IMR-90 (cell line): ENCODE measurements at regions not wholly inside any gene's neighbourhood (a gene's known extent, or its start where the extent isn't known, plus 50 kb on each side); places are given as distances from the start of the nearest gene placed in this dataset.

Experiments used
- ATAC-seq: fragments of 200-7000 bp; cut with Tn5 transposase; 2 replicates; pipeline ENCODE4 v1.9.1; 2020; ENCODE audit warnings: low read depth, mild to moderate bottlenecking, moderate library complexity
- BruUV-seq: library from RNA; stranded (reverse); fragments of 400-500 nt; replicated peaks from 2 replicates; lab custom pipeline; 2021; lab: Mats Ljungman, UMichigan
- CTCF ChIA-PET: fragments of 300-600 bp; formaldehyde crosslinking; extraction: SDS; loops from one replicate; lab custom pipeline; 2021; ENCODE audit warnings: antibody characterized with exemption; lab: Yijun Ruan, JAX
- POLR2A ChIA-PET: fragments of 300-600 bp; sonication (Branson Sonifier 250); formaldehyde crosslinking; loops from one replicate; lab custom pipeline; 2022; ENCODE audit warnings: antibody characterized with exemption; ENCODE audit not compliant: unreplicated experiment; lab: Charles Lee
- DNase-seq: peaks from one replicate; pipeline ENCODE4 v3.0.0; 2013
- H2AFZ ChIP-seq: replicated peaks from 2 replicates; pipeline ENCODE3; 2013; ENCODE audit warnings: low read length, mild to moderate bottlenecking; ENCODE audit not compliant: poor library complexity
- H2AK5ac ChIP-seq: 2 replicates; pipeline ENCODE4 v1.6.1; 2013; ENCODE audit warnings: low read depth, low read length, inconsistent platforms
- H2AK9ac ChIP-seq: replicated peaks from 2 replicates; pipeline ENCODE3; 2013; ENCODE audit warnings: mild to moderate bottlenecking, low read depth, low read length, moderate library complexity; ENCODE audit not compliant: poor library complexity
- H2BK120ac ChIP-seq: 2 replicates; pipeline ENCODE4 v1.6.1; 2013; ENCODE audit warnings: low read depth, low read length, inconsistent platforms
- H2BK15ac ChIP-seq: 3 replicates; pipeline ENCODE4 v1.6.1; 2013; ENCODE audit warnings: low read depth, low read length, inconsistent platforms
- H2BK20ac ChIP-seq: 2 replicates; pipeline ENCODE4 v1.6.1; 2013; ENCODE audit warnings: low read depth, mild to moderate bottlenecking, inconsistent platforms, low read length, moderate library complexity
- H2BK5ac ChIP-seq: 2 replicates; pipeline ENCODE4 v1.6.1; 2013; ENCODE audit warnings: mild to moderate bottlenecking, low read depth, low read length, inconsistent platforms; ENCODE audit not compliant: poor library complexity, severe bottlenecking
- H3K14ac ChIP-seq: replicated peaks from 2 replicates; pipeline ENCODE4 v1.6.1; 2013; ENCODE audit warnings: low read depth, low read length, inconsistent platforms
- H3K18ac ChIP-seq: 2 replicates; pipeline ENCODE4 v1.6.1; 2013; ENCODE audit warnings: low read depth, low read length, control low read depth
- H3K23ac ChIP-seq: 2 replicates; pipeline ENCODE4 v1.6.1; 2013; ENCODE audit warnings: low read depth, low read length, inconsistent platforms
- H3K27ac ChIP-seq: 2 replicates; pipeline ENCODE4 v1.5.1; 2013; ENCODE audit warnings: mild to moderate bottlenecking, control low read depth, low read length; ENCODE audit not compliant: insufficient read depth
- H3K27me3 ChIP-seq: 2 replicates; pipeline ENCODE4 v1.6.1; 2013; ENCODE audit warnings: low read length; ENCODE audit not compliant: control insufficient read depth, insufficient read depth
- H3K36me3 ChIP-seq: 2 replicates; pipeline ENCODE4 v1.6.1; 2013; ENCODE audit warnings: low read length, mixed read lengths; ENCODE audit not compliant: control insufficient read depth, insufficient read depth
- H3K4ac ChIP-seq: 2 replicates; pipeline ENCODE4 v1.6.1; 2013; ENCODE audit warnings: low read depth, low read length, inconsistent platforms
- H3K4me1 ChIP-seq: 2 replicates; pipeline ENCODE4 v1.6.1; 2013; ENCODE audit warnings: low read length, mixed read lengths; ENCODE audit not compliant: control insufficient read depth, insufficient read depth
- H3K4me2 ChIP-seq: 2 replicates; pipeline ENCODE4 v1.6.1; 2013; ENCODE audit warnings: low read depth, mild to moderate bottlenecking, control low read depth, low read length, moderate library complexity
- H3K4me3 ChIP-seq: 2 replicates; pipeline ENCODE4 v1.5.1; 2013; ENCODE audit warnings: low read depth, mild to moderate bottlenecking, control low read depth, low read length, moderate library complexity; ENCODE audit not compliant: insufficient read depth
- H3K56ac ChIP-seq: 2 replicates; pipeline ENCODE4 v1.6.1; 2013; ENCODE audit warnings: low read length, inconsistent platforms; ENCODE audit not compliant: insufficient read depth; ENCODE audit errors: extremely low read depth
- H3K79me1 ChIP-seq, 2 experiments: 2 replicates each; pipeline ENCODE4 v1.6.1; 2013; ENCODE audit warnings: low read length in 2 of 2, inconsistent platforms in 1 of 2, low read depth in 1 of 2
- H3K9ac ChIP-seq: 2 replicates; pipeline ENCODE4 v1.6.1; 2013; ENCODE audit warnings: low read depth, low read length, control low read depth
- H3K9me1 ChIP-seq: 2 replicates; pipeline ENCODE4 v1.6.1; 2013; ENCODE audit warnings: low read length, inconsistent platforms; ENCODE audit not compliant: insufficient read depth
- H3K9me3 ChIP-seq: 2 replicates; pipeline ENCODE4 v1.6.1; 2013; ENCODE audit warnings: low read length; ENCODE audit not compliant: control insufficient read depth, insufficient read depth
- H4K20me1 ChIP-seq: 2 replicates; pipeline ENCODE4 v1.6.1; 2013; ENCODE audit warnings: low read length, inconsistent platforms; ENCODE audit not compliant: insufficient read depth
- H4K5ac ChIP-seq: 2 replicates; pipeline ENCODE4 v1.6.1; 2013; ENCODE audit warnings: mild to moderate bottlenecking, low read depth, low read length, control low read depth
- H4K8ac ChIP-seq, 2 experiments: 2 replicates each; pipeline ENCODE4 v1.6.1; 2013; ENCODE audit warnings: low read depth in 2 of 2, low read length in 2 of 2, control low read depth in 1 of 2, inconsistent platforms in 1 of 2
- H4K91ac ChIP-seq: 2 replicates; pipeline ENCODE4 v1.6.1; 2013; ENCODE audit warnings: low read depth, low read length, inconsistent platforms; ENCODE audit not compliant: insufficient read depth
- BHLHE40 ChIP-seq: fragments of 150-350 bp; IDR thresholded peaks from 2 replicates; pipeline ENCODE4 v1.6.1; 2016; ENCODE audit warnings: mild to moderate bottlenecking, low read depth, low read length
- CEBPB ChIP-seq: IDR thresholded peaks from 2 replicates; pipeline ENCODE4 v1.6.1; 2012; ENCODE audit warnings: low read depth, low read length, improper control_type of control experiment
- CHD1 ChIP-seq: IDR thresholded peaks from 2 replicates; pipeline ENCODE4 v1.6.1; 2012; ENCODE audit warnings: low read depth, low read length, improper control_type of control experiment
- CTCF ChIP-seq: conservative IDR thresholded peaks from 2 replicates; pipeline ENCODE4 v1.5.1; 2012; ENCODE audit warnings: mild to moderate bottlenecking, low read depth, low read length, improper control_type of control experiment
- ELK1 ChIP-seq: fragments of 150-350 bp; IDR thresholded peaks from 2 replicates; pipeline ENCODE4 v1.6.1; 2016; ENCODE audit warnings: low read depth, mild to moderate bottlenecking, low read length, moderate library complexity, borderline replicate concordance
- FOS ChIP-seq: fragments of 150-350 bp; IDR thresholded peaks from 2 replicates; pipeline ENCODE4 v1.6.1; 2016; ENCODE audit warnings: low read depth, low read length
- MAFK ChIP-seq: IDR thresholded peaks from 2 replicates; pipeline ENCODE4 v1.6.1; 2012; ENCODE audit warnings: low read depth, low read length, improper control_type of control experiment
- MXI1 ChIP-seq: IDR thresholded peaks from 2 replicates; pipeline ENCODE4 v1.6.1; 2012; ENCODE audit warnings: low read depth, mild to moderate bottlenecking, low read length, moderate library complexity, borderline replicate concordance
- NFE2L2 ChIP-seq: fragments of 150-350 bp; IDR thresholded peaks from 2 replicates; pipeline ENCODE4 v1.6.1; 2016; ENCODE audit warnings: low read depth, mild to moderate bottlenecking, low read length
- POLR2A ChIP-seq: IDR thresholded peaks from 2 replicates; pipeline ENCODE4 v1.6.1; 2012; ENCODE audit warnings: mild to moderate bottlenecking, low read depth, low read length
- RAD21 ChIP-seq: IDR thresholded peaks from 2 replicates; pipeline ENCODE4 v1.6.1; 2012; ENCODE audit warnings: low read length, improper control_type of control experiment
- RCOR1 ChIP-seq: IDR thresholded peaks from 2 replicates; pipeline ENCODE4 v1.6.1; 2012; ENCODE audit warnings: mild to moderate bottlenecking, low read length, improper control_type of control experiment; ENCODE audit not compliant: insufficient replicate concordance
- RFX5 ChIP-seq: IDR thresholded peaks from 2 replicates; pipeline ENCODE4 v1.8.0; 2012; ENCODE audit warnings: low read depth, mild to moderate bottlenecking, low read length, moderate library complexity
- SMC3 ChIP-seq: fragments of 150-350 bp; IDR thresholded peaks from 2 replicates; pipeline ENCODE4 v1.6.1; 2016; ENCODE audit warnings: low read depth, mild to moderate bottlenecking, antibody characterized with exemption, low read length, moderate library complexity
- USF2 ChIP-seq: fragments of 150-350 bp; IDR thresholded peaks from 2 replicates; pipeline ENCODE4 v1.6.1; 2017; ENCODE audit warnings: mild to moderate bottlenecking, antibody characterized with exemption, low read length, low read depth
- dilution Hi-C: fragments of 300-500 bp; cut with HindIII; formaldehyde crosslinking; loops from one replicate; pipeline ENCODE4 v1.14.3; 2018; ENCODE audit warnings: low sequenced_read_pairs; ENCODE audit not compliant: unreplicated experiment
- in situ Hi-C: fragments of 300-500 bp; cut with MboI; formaldehyde crosslinking; loops from 3 replicates; pipeline ENCODE4 v1.14.3; 2019; ENCODE audit warnings: low sequenced_read_pairs, inconsistent platforms, mixed read lengths
- intact Hi-C: fragments of 100-400 bp; cut with micrococcal nuclease; formaldehyde crosslinking; loops from 2 replicates; pipeline ENCODE4 v1.10.0; 2022

DNA sequence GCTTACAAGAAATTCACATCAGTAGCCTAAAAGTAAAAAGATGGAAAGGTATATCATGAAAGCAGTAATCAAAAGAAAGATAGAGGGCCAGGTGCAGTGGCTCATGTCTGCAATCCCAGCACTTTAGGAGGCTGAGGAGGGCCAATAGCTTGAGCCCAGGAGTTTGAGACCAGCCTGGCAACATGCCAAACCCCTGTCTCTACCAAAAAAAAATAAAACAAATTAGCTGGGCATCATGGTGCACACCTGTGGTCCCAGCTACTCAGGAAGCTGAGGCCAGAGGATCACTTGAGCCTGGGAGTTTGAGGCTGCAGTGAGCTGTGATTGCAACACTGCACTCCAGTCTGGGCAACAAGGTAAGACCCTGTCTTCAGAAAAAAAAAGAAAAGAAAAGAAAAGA is 55.5 kb downstream of the GSPT2 start:
- Histone ChIP-seq H3K23ac (no peak overlapping the region), H2BK120ac (no peak overlapping the region), H3K4ac (no peak overlapping the region), H4K5ac (no peak overlapping the region), H2AK5ac (no peak overlapping the region), H2BK20ac (no peak overlapping the region), H3K9ac (no peak overlapping the region), H2BK15ac (no peak overlapping the region), H4K91ac (no peak overlapping the region), H3K9me3 (no peaks in the 10 kb centered on the region), H3K56ac (no peak overlapping the region), H2AFZ (no peak overlapping the region), H3K14ac (no peak overlapping the region), H3K27me3 (no peaks in the 10 kb centered on the region; the same call in 1 of the 2 replicates), H3K4me3 (no peak overlapping the region), H3K18ac (no peak overlapping the region), H3K4me2 (no peak overlapping the region), H3K4me1 (no peaks in the 10 kb centered on the region), H3K79me1 (peaks cover 0 to 5% of the 10 kb centered on the region in 2 experiments; a peak in 1 of 4 replicates), H3K27ac (no peak overlapping the region), H4K20me1 (no peaks in the 10 kb centered on the region), H3K36me3 (no peaks in the 10 kb centered on the region), H4K8ac (no peak overlapping the region), H2AK9ac (no peak overlapping the region), H3K9me1 (no peaks in the 10 kb centered on the region), H2BK5ac (no peak overlapping the region)
- CTCF ChIA-PET, result no interaction called here
- POLR2A ChIA-PET, result no interaction called here
- in situ Hi-C loops (no loop called here), intact Hi-C loops (no loop called here), dilution Hi-C loops (no loop called here)
- DNase-seq (no peak), ATAC-seq (no peak)
- no TSS peak for BruUV-seq
- TF ChIP-seq CEBPB (no peak), SMC3 (no peak), BHLHE40 (no peak), CHD1 (no peak), NFE2L2 (no peak), ELK1 (no peak), RAD21 (no peak), RFX5 (no peak), RCOR1 (no peak), CTCF (no peak), POLR2A (no peak), MXI1 (no peak), MAFK (no peak), USF2 (no peak), FOS (no peak)
